ENCODE measurements at regions not wholly inside any gene's neighbourhood (a gene's known extent, or its start where the extent isn't known, plus 50 kb on each side); places are given as distances from the start of the nearest gene placed in this dataset.

GRCh38 chr12:60415351-60415750 is 819.5 kb downstream of the SLC16A7 start:
- no peaks in the 10 kb centered on the region for H3K27me3 ChIP-seq (ENCODE audit: control insufficient read depth in 2 of 2, insufficient read depth in 2 of 2, low read length in 2 of 2)
- no CpG with 5 or more reads among the region's 1 CpG for WGBS (ENCODE audit: insufficient coverage)
- H3K4me2 ChIP-seq (replicated peaks; ENCODE audit: extremely low read depth, low read length, poor library complexity, severe bottlenecking): no peak overlapping the region
- no peak for DNase-seq
- H3K36me3 ChIP-seq (replicated peaks in 1 of 2; ENCODE audit: control insufficient read depth in 1 of 2, insufficient read depth in 2 of 2, low read length in 2 of 2): no peaks in the 10 kb centered on the region
- Mint-ChIP-seq H3K27me3 (ENCODE audit: low read depth in 3 of 3) (no peaks in the 10 kb centered on the region), H3K36me3 (no peaks in the 10 kb centered on the region), H3K27ac (no peak overlapping the region), H3K4me1 (no peaks in the 10 kb centered on the region), H3K4me3 (no peak overlapping the region), H3K9me3 (peaks cover 3 to 21% (median 10%) of the 10 kb centered on the region in 7 donors)
- H4K20me1 ChIP-seq (ENCODE audit: insufficient read depth, low read length): no peaks in the 10 kb centered on the region
- H3K4me3 ChIP-seq (replicated peaks in 1 of 3; ENCODE audit: low read depth in 2 of 3, low read length in 3 of 3): no peak overlapping the region
- no peak overlapping the region for H3K9ac ChIP-seq (ENCODE audit: insufficient read depth, low read length, poor library complexity, severe bottlenecking)
- H3K79me2 ChIP-seq (ENCODE audit: insufficient read depth, low read length): no peaks in the 10 kb centered on the region
- H3K27ac ChIP-seq (ENCODE audit: low read depth in 1 of 2, low read length in 2 of 2): no peak overlapping the region
- H3K9me3 ChIP-seq (replicated peaks in 1 of 2; ENCODE audit: control insufficient read depth in 1 of 2, insufficient read depth in 1 of 2, low read length in 2 of 2): peaks cover 15 to 19% of the 10 kb centered on the region in 2 donors
- H2AFZ ChIP-seq (ENCODE audit: insufficient read depth, low read depth, low read length, poor library complexity, severe bottlenecking): no peak overlapping the region
- intact Hi-C loops (cut with micrococcal nuclease): no loop called here
- no peaks in the 10 kb centered on the region for H3K4me1 ChIP-seq (ENCODE audit: control insufficient read depth in 1 of 2, insufficient read depth in 2 of 2, low read length in 2 of 2)
- TF ChIP-seq, protein P1, sequence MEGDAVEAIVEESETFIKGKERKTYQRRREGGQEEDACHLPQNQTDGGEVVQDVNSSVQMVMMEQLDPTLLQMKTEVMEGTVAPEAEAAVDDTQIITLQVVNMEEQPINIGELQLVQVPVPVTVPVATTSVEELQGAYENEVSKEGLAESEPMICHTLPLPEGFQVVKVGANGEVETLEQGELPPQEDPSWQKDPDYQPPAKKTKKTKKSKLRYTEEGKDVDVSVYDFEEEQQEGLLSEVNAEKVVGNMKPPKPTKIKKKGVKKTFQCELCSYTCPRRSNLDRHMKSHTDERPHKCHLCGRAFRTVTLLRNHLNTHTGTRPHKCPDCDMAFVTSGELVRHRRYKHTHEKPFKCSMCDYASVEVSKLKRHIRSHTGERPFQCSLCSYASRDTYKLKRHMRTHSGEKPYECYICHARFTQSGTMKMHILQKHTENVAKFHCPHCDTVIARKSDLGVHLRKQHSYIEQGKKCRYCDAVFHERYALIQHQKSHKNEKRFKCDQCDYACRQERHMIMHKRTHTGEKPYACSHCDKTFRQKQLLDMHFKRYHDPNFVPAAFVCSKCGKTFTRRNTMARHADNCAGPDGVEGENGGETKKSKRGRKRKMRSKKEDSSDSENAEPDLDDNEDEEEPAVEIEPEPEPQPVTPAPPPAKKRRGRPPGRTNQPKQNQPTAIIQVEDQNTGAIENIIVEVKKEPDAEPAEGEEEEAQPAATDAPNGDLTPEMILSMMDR (IDR thresholded peaks at IDR 0.05): no peak

GRCh38 chr12:60419986-60420385 is 824.2 kb downstream of the SLC16A7 start:
- H3K4me2 ChIP-seq (replicated peaks; ENCODE audit: extremely low read depth, low read length, poor library complexity, severe bottlenecking): no peak overlapping the region
- no peaks in the 10 kb centered on the region for H3K27me3 ChIP-seq (ENCODE audit: control insufficient read depth in 2 of 2, insufficient read depth in 2 of 2, low read length in 2 of 2)
- no peaks in the 10 kb centered on the region for H4K20me1 ChIP-seq (ENCODE audit: insufficient read depth, low read length)
- Mint-ChIP-seq H3K4me1 (no peaks in the 10 kb centered on the region), H3K9me3 (peaks cover 3 to 16% (median 11%) of the 10 kb centered on the region in 7 donors), H3K36me3 (no peaks in the 10 kb centered on the region), H3K4me3 (no peak overlapping the region), H3K27ac (no peak overlapping the region), H3K27me3 (ENCODE audit: low read depth in 3 of 3) (no peaks in the 10 kb centered on the region)
- TF ChIP-seq, protein P1 (IDR thresholded peaks at IDR 0.05): no peak
- H3K4me1 ChIP-seq (ENCODE audit: control insufficient read depth in 1 of 2, insufficient read depth in 2 of 2, low read length in 2 of 2): no peaks in the 10 kb centered on the region
- 83% methylated on average over 1 of the region's 2 CpGs for WGBS (ENCODE audit: insufficient coverage)
- no peak overlapping the region for H3K4me3 ChIP-seq (replicated peaks in 1 of 3; ENCODE audit: low read depth in 2 of 3, low read length in 3 of 3)
- no peak overlapping the region for H2AFZ ChIP-seq (ENCODE audit: insufficient read depth, low read depth, low read length, poor library complexity, severe bottlenecking)
- peaks cover 11 to 23% of the 10 kb centered on the region in 2 donors for H3K9me3 ChIP-seq (replicated peaks in 1 of 2; ENCODE audit: control insufficient read depth in 1 of 2, insufficient read depth in 1 of 2, low read length in 2 of 2)
- DNase-seq: no peak
- H3K36me3 ChIP-seq (replicated peaks in 1 of 2; ENCODE audit: control insufficient read depth in 1 of 2, insufficient read depth in 2 of 2, low read length in 2 of 2): no peaks in the 10 kb centered on the region
- H3K9ac ChIP-seq (ENCODE audit: insufficient read depth, low read length, poor library complexity, severe bottlenecking): no peak overlapping the region
- intact Hi-C loops (cut with micrococcal nuclease): no loop called here
- H3K27ac ChIP-seq (ENCODE audit: low read depth in 1 of 2, low read length in 2 of 2): no peak overlapping the region
- no peaks in the 10 kb centered on the region for H3K79me2 ChIP-seq (ENCODE audit: insufficient read depth, low read length)

Measured in CD14-positive monocyte (primary cell).